Peyer's patch (tissue), 4 donors: ENCODE measurements at regions not wholly inside any gene's neighbourhood (a gene's known extent, or its start where the extent isn't known, plus 50 kb on each side); places are given as distances from the start of the nearest gene placed in this dataset.

ENCODE experiments used
- POLR2A ChIP-seq, 2 donors: fragments of 450-650 bp; IDR thresholded peaks; one replicate each; pipeline ENCODE4 v1.5.1; 2017; ENCODE audit warnings: antibody characterized with exemption in 2 of 2, mild to moderate bottlenecking in 2 of 2, moderate library complexity in 2 of 2
- TF ChIP-seq, protein P1 (sequence below), 6 experiments: fragments of 450-650 bp in 4 of 6; fragments of 200-600 bp in 2 of 6; sonication (generic) in 1 of 6; IDR thresholded peaks; one replicate each; pipeline ENCODE4 v1.5.1; 2017 to 2019; ENCODE audit warnings: antibody characterized with exemption in 6 of 6, mild to moderate bottlenecking in 3 of 6, moderate library complexity in 1 of 6

GRCh38 chr10:52451817-52452216 is 137.7 kb downstream of the DKK1 start:
- TF ChIP-seq, protein P1, sequence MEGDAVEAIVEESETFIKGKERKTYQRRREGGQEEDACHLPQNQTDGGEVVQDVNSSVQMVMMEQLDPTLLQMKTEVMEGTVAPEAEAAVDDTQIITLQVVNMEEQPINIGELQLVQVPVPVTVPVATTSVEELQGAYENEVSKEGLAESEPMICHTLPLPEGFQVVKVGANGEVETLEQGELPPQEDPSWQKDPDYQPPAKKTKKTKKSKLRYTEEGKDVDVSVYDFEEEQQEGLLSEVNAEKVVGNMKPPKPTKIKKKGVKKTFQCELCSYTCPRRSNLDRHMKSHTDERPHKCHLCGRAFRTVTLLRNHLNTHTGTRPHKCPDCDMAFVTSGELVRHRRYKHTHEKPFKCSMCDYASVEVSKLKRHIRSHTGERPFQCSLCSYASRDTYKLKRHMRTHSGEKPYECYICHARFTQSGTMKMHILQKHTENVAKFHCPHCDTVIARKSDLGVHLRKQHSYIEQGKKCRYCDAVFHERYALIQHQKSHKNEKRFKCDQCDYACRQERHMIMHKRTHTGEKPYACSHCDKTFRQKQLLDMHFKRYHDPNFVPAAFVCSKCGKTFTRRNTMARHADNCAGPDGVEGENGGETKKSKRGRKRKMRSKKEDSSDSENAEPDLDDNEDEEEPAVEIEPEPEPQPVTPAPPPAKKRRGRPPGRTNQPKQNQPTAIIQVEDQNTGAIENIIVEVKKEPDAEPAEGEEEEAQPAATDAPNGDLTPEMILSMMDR (IDR thresholded peaks at IDR 0.05): no peak
- TF ChIP-seq POLR2A (IDR thresholded peaks at IDR 0.05): no peak
